ENCODE measurements at regions not wholly inside any gene's neighbourhood (a gene's known extent, or its start where the extent isn't known, plus 50 kb on each side); places are given as distances from the start of the nearest gene placed in this dataset.

DNA sequence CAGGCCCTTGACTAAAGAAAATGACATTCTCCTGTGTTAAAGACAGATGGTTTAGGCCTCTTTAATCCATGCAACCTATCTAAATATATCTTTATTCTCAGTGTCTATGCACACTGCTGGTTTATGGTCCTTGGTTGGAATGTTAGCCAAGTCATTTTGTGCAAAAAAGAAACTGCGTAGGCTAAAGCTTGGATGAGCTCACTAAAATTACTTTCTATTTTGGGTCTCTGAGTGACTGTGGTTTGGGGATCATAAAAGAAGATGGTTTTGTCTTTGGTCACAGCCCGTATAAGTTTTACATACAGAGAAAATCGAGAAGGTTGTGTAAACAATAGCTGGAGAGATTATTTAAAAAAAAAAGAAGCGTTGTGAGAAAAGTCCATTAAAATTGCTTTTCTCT is 443.6 kb downstream of the UBE2NL start:
- TF ChIP-seq, protein P1, sequence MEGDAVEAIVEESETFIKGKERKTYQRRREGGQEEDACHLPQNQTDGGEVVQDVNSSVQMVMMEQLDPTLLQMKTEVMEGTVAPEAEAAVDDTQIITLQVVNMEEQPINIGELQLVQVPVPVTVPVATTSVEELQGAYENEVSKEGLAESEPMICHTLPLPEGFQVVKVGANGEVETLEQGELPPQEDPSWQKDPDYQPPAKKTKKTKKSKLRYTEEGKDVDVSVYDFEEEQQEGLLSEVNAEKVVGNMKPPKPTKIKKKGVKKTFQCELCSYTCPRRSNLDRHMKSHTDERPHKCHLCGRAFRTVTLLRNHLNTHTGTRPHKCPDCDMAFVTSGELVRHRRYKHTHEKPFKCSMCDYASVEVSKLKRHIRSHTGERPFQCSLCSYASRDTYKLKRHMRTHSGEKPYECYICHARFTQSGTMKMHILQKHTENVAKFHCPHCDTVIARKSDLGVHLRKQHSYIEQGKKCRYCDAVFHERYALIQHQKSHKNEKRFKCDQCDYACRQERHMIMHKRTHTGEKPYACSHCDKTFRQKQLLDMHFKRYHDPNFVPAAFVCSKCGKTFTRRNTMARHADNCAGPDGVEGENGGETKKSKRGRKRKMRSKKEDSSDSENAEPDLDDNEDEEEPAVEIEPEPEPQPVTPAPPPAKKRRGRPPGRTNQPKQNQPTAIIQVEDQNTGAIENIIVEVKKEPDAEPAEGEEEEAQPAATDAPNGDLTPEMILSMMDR (IDR thresholded peaks at IDR 0.05; ENCODE audit: low read depth, low read length): no peak
- peak in 1 of 2 donors; percentile 0 for DNase-seq (ENCODE audit: low read depth in 2 of 2)
- no peak overlapping the region for H3K4me3 ChIP-seq (replicated peaks in 1 of 2; ENCODE audit: low read depth in 2 of 2, low read length in 2 of 2)

- no peak overlapping the region for H3K4me3 ChIP-seq (replicated peaks in 1 of 2; ENCODE audit: low read depth in 2 of 2, low read length in 2 of 2)
- no peak for DNase-seq (ENCODE audit: low read depth in 2 of 2)
- TF ChIP-seq, protein P1 (IDR thresholded peaks at IDR 0.05; ENCODE audit: low read depth, low read length): no peak
These were observed 449.6 kb downstream of the UBE2NL start for GRCh38 chrX:144333429-144333828.

GRCh38 chrX:144334577-144334976 is 450.7 kb downstream of the UBE2NL start:
- TF ChIP-seq, protein P1 (IDR thresholded peaks at IDR 0.05; ENCODE audit: low read depth, low read length): no peak
- peak in 1 of 2 donors; percentile 1 for DNase-seq (ENCODE audit: low read depth in 2 of 2)
- no peak overlapping the region for H3K4me3 ChIP-seq (replicated peaks in 1 of 2; ENCODE audit: low read depth in 2 of 2, low read length in 2 of 2)

GRCh38 chrX:144335402-144335801 is 451.5 kb downstream of the UBE2NL start:
- DNase-seq (ENCODE audit: low read depth in 2 of 2): no peak
- H3K4me3 ChIP-seq (replicated peaks in 1 of 2; ENCODE audit: low read depth in 2 of 2, low read length in 2 of 2): no peak overlapping the region
- TF ChIP-seq, protein P1 (IDR thresholded peaks at IDR 0.05; ENCODE audit: low read depth, low read length): no peak

- TF ChIP-seq, protein P1 (IDR thresholded peaks at IDR 0.05; ENCODE audit: low read depth, low read length): no peak
- no peak overlapping the region for H3K4me3 ChIP-seq (replicated peaks in 1 of 2; ENCODE audit: low read depth in 2 of 2, low read length in 2 of 2)
- no peak for DNase-seq (ENCODE audit: low read depth in 2 of 2)
These were observed 495.3 kb downstream of the UBE2NL start for GRCh38 chrX:144379156-144379555.

GRCh38 chrX:144388738-144389137 is 504.9 kb downstream of the UBE2NL start:
- no peak for DNase-seq (ENCODE audit: low read depth in 2 of 2)
- H3K4me3 ChIP-seq (replicated peaks in 1 of 2; ENCODE audit: low read depth in 2 of 2, low read length in 2 of 2): no peak overlapping the region
- TF ChIP-seq, protein P1 (IDR thresholded peaks at IDR 0.05; ENCODE audit: low read depth, low read length): no peak

Data from cardiac fibroblast (primary cell).